ENCODE measurements at regions not wholly inside any gene's neighbourhood (a gene's known extent, or its start where the extent isn't known, plus 50 kb on each side); places are given as distances from the start of the nearest gene placed in this dataset.

GRCh38 chr3:26108846-26109489, 319.1 kb downstream of the OXSM start:
- CTCF ChIA-PET, result no interaction called here
- intact Hi-C loops (cut with micrococcal nuclease), result no loop called here
- Histone ChIP-seq H3K4me2 (ENCODE audit: insufficient read depth, low read length) (no peak overlapping the region), H3K9me1 (replicated peaks; ENCODE audit: control insufficient read depth, extremely low read depth, insufficient read depth, low read length) (no peaks in the 10 kb centered on the region), H3K36me3 (ENCODE audit: control insufficient read depth in 2 of 2, extremely low read depth in 1 of 2, insufficient read depth in 2 of 2, low read length in 2 of 2) (no peaks in the 10 kb centered on the region), H2AFZ (ENCODE audit: low read depth, low read length) (no peak overlapping the region), H3K4me3 (replicated peaks in 1 of 3; ENCODE audit: insufficient read depth in 1 of 3, low read depth in 1 of 3, low read length in 3 of 3) (no peak overlapping the region), H3K27me3 (ENCODE audit: control insufficient read depth in 2 of 2, insufficient read depth in 2 of 2, low read length in 2 of 2) (no peaks in the 10 kb centered on the region), H3K9me3 (replicated peaks; ENCODE audit: control insufficient read depth, insufficient read depth, low read length) (peaks cover 2% of the 10 kb centered on the region), H3K9ac (replicated peaks; ENCODE audit: extremely low read depth, insufficient read depth, low read length) (no peak overlapping the region), H3K27ac (ENCODE audit: insufficient read depth, low read depth, low read length) (no peak overlapping the region), H3K79me2 (ENCODE audit: control insufficient read depth, insufficient read depth, low read length) (no peaks in the 10 kb centered on the region), H3K4me1 (ENCODE audit: control insufficient read depth, extremely low read depth, insufficient read depth, low read length) (no peaks in the 10 kb centered on the region), H4K20me1 (replicated peaks; ENCODE audit: control insufficient read depth, extremely low read depth, insufficient read depth, low read length) (no peaks in the 10 kb centered on the region)
- TF ChIP-seq CTCF (IDR thresholded peaks at IDR 0.05; ENCODE audit: extremely low read depth in 1 of 2, insufficient read depth in 1 of 2, low read depth in 1 of 2, low read length in 2 of 2), result no peak
- TF ChIP-seq GATA2 (IDR thresholded peaks at IDR 0.05; ENCODE audit: insufficient read depth, insufficient read length, low read depth, low read length), result no peak
- no peak for TF ChIP-seq EZH2 (IDR thresholded peaks at IDR 0.05; ENCODE audit: borderline replicate concordance, low read depth, low read length, severe bottlenecking)
- TF ChIP-seq POLR2A (IDR thresholded peaks at IDR 0.05; ENCODE audit: low read depth, low read length), result no peak
- no peak for TF ChIP-seq JUN (IDR thresholded peaks at IDR 0.05; ENCODE audit: borderline replicate concordance, insufficient read depth, insufficient read length, low read depth)
- TF ChIP-seq MAX (IDR thresholded peaks at IDR 0.05; ENCODE audit: insufficient read depth, insufficient read length), result no peak
- no peak for TF ChIP-seq FOS (IDR thresholded peaks at IDR 0.05; ENCODE audit: borderline replicate concordance, insufficient read depth, low read length)
- no peak for TF ChIP-seq MYC (IDR thresholded peaks at IDR 0.05; ENCODE audit: low read depth, low read length)
- no peak for TF ChIP-seq POLR2AphosphoS5 (IDR thresholded peaks at IDR 0.05; ENCODE audit: insufficient read depth, low read depth, low read length)
- BruUV-seq (replicated peaks), result no TSS peak
- FAIRE-seq, result no peak
- POLR2A ChIA-PET, result no interaction called here
- no peak for DNase-seq (ENCODE audit: low read depth, low spot score)
- dilution Hi-C loops (cut with MboI; ENCODE audit: extremely low pct_ligation_motif_present, low sequenced_read_pairs), result no loop called here

Measured in endothelial cell of umbilical vein (primary cell).